Liver (tissue), 8 donors: ENCODE measurements at regions not wholly inside any gene's neighbourhood (a gene's known extent, or its start where the extent isn't known, plus 50 kb on each side); places are given as distances from the start of the nearest gene placed in this dataset.

Experiments used
- DNase-seq: peaks from one replicate; pipeline ENCODE4 v3.0.0-alpha.2; 2017; ENCODE audit warnings: low spot score
- H3K27ac ChIP-seq, 2 donors: one replicate each; pipeline ENCODE4 v1.7.0; 2013; ENCODE audit warnings: inconsistent platforms in 2 of 2, low read length in 2 of 2, control low read depth in 1 of 2, low read depth in 1 of 2, mild to moderate bottlenecking in 1 of 2
- H3K27me3 ChIP-seq, 4 donors: one replicate each; pipeline versions ENCODE4 v1.6.1 to v1.7.0; 2013; ENCODE audit warnings: low read length in 3 of 4, inconsistent platforms in 1 of 4, mild to moderate bottlenecking in 1 of 4, moderate library complexity in 1 of 4; ENCODE audit not compliant: control insufficient read depth in 4 of 4, insufficient read depth in 4 of 4
- H3K36me3 ChIP-seq, 4 donors: one replicate each; pipeline versions ENCODE4 v1.6.1 to v1.7.0; 2013; ENCODE audit warnings: low read length in 3 of 4, mild to moderate bottlenecking in 3 of 4, low read depth in 1 of 4, moderate library complexity in 1 of 4; ENCODE audit not compliant: control insufficient read depth in 4 of 4, insufficient read depth in 3 of 4
- H3K4me1 ChIP-seq, 4 donors: one replicate each; pipeline versions ENCODE4 v1.6.1 to v1.7.0; 2013; ENCODE audit warnings: low read length in 3 of 4, mild to moderate bottlenecking in 3 of 4, moderate library complexity in 1 of 4; ENCODE audit not compliant: control insufficient read depth in 4 of 4, insufficient read depth in 4 of 4
- H3K4me3 ChIP-seq, 3 donors: one replicate each; pipeline versions ENCODE4 v1.6.1 to v1.7.0; 2013; ENCODE audit warnings: low read length in 3 of 3, control low read depth in 1 of 3, low read depth in 1 of 3, mild to moderate bottlenecking in 1 of 3
- H3K9ac ChIP-seq, 2 donors: one replicate each; pipeline ENCODE4 v1.7.0; 2013; ENCODE audit warnings: low read length in 2 of 2, mild to moderate bottlenecking in 2 of 2, moderate library complexity in 2 of 2, control low read depth in 1 of 2, low read depth in 1 of 2
- H3K9me3 ChIP-seq, 4 donors: one replicate each; pipeline versions ENCODE4 v1.6.1 to v1.7.0; 2013; ENCODE audit warnings: low read length in 3 of 4; ENCODE audit not compliant: control insufficient read depth in 4 of 4
- EGR1 ChIP-seq, 2 donors: IDR thresholded peaks; 2 replicates each; pipeline ENCODE4 v1.6.1; 2016 to 2018; ENCODE audit warnings: antibody characterized with exemption in 2 of 2, low read depth in 2 of 2
- FOXA1 ChIP-seq: IDR thresholded peaks from 2 replicates; pipeline ENCODE4 v1.6.1; 2016; ENCODE audit warnings: antibody characterized with exemption
- FOXA2 ChIP-seq: IDR thresholded peaks from 2 replicates; pipeline ENCODE4 v1.6.1; 2016; ENCODE audit warnings: antibody characterized with exemption
- HNF4A ChIP-seq, 2 donors: conservative IDR thresholded peaks; 2 replicates each; pipeline ENCODE4 v1.6.1; 2016; ENCODE audit warnings: antibody characterized with exemption in 2 of 2, mild to moderate bottlenecking in 2 of 2
- HNF4G ChIP-seq: IDR thresholded peaks from 2 replicates; pipeline ENCODE4 v1.6.1; 2016; ENCODE audit warnings: antibody characterized with exemption
- NR2F2 ChIP-seq: IDR thresholded peaks from 2 replicates; pipeline ENCODE4 v1.6.1; 2016; ENCODE audit warnings: antibody characterized with exemption
- RAD21 ChIP-seq, 2 donors: IDR thresholded peaks; 2 replicates each; pipeline ENCODE4 v1.6.1; 2016; ENCODE audit warnings: antibody characterized with exemption in 2 of 2, mild to moderate bottlenecking in 2 of 2
- RXRA ChIP-seq, 2 donors: IDR thresholded peaks; 2 replicates each; pipeline ENCODE4 v1.6.1; 2017 to 2018; ENCODE audit warnings: antibody characterized with exemption in 2 of 2, mild to moderate bottlenecking in 1 of 2
- SP1 ChIP-seq: IDR thresholded peaks from 2 replicates; pipeline ENCODE4 v1.6.1; 2018; ENCODE audit warnings: antibody characterized with exemption, mild to moderate bottlenecking
- TAF1 ChIP-seq: conservative IDR thresholded peaks from 2 replicates; pipeline ENCODE4 v1.6.1; 2016; ENCODE audit warnings: antibody characterized with exemption, mild to moderate bottlenecking
- YY1 ChIP-seq: IDR thresholded peaks from 2 replicates; pipeline ENCODE4 v1.6.1; 2016; ENCODE audit warnings: antibody characterized with exemption, mild to moderate bottlenecking
- WGBS: extraction: QIAGEN DNeasy Blood & Tissue Kit; methylation state at CpG from one replicate; pipeline ENCODE4 v1.1.7; 2013; 5-methylcytosine and 5-hydroxymethylcytosine counted together
- TF ChIP-seq, protein P1 (sequence below): IDR thresholded peaks from 2 replicates; pipeline ENCODE4 v1.6.1; 2016; ENCODE audit warnings: antibody characterized with exemption
- TF ChIP-seq, protein P2 (sequence below): IDR thresholded peaks from 2 replicates; pipeline ENCODE4 v1.6.1; 2016; ENCODE audit warnings: antibody characterized with exemption, mild to moderate bottlenecking
- TF ChIP-seq, protein P3 (sequence below): fragments of 150-350 bp; IDR thresholded peaks from 2 replicates; pipeline ENCODE4 v1.5.1; 2017; ENCODE audit warnings: improper control_type of control experiment, low read depth, low read length; ENCODE audit not compliant: missing input control
- TF ChIP-seq, protein P4 (sequence below): IDR thresholded peaks from 2 replicates; pipeline ENCODE4 v1.6.1; 2016; ENCODE audit warnings: antibody characterized with exemption
- donor health status: healthy.
- donor health status: healthy.
- donor health status: healthy.
- donor health status: healthy.
- donor health status: healthy.

DNA sequence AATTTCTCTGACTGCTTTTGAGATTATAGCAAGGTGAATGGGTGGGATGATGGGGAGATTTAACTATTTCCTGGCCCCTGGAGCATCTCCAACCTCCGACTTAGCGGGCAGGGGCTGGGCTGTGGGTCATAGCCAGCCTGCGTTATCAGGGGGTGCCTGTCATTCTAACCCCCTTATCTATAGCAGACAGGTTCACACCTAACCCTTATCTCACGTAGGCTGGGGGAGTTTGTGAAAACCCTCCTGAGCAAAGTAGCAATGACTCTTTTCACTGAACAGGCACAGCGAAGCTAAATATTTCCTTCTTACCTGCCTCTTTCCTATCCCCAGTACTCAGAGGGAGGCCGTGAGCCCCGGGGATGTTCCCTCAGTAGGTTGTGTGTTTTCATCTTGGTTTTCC lies 511.4 kb upstream of the B3GAT1 start:
- Histone ChIP-seq H3K27ac (no peak overlapping the region), H3K27me3 (no peaks in the 10 kb centered on the region), H3K36me3 (no peaks in the 10 kb centered on the region), H3K4me1 (no peaks in the 10 kb centered on the region), H3K9ac (no peak overlapping the region), H3K9me3 (peaks cover 0 to 3% (median 0%) of the 10 kb centered on the region in 4 donors), H3K4me3 (no peak overlapping the region)
- DNase-seq, result no peak
- no peak for TF ChIP-seq EGR1 (IDR thresholded peaks at IDR 0.05; ENCODE audit: low read depth in 2 of 2)
- no peak for TF ChIP-seq FOXA1
- no peak for TF ChIP-seq RXRA (IDR thresholded peaks at IDR 0.05)
- TF ChIP-seq TAF1, result no peak
- no peak for TF ChIP-seq HNF4A (conservative IDR thresholded peaks at IDR 0.05)
- TF ChIP-seq RAD21 (IDR thresholded peaks at IDR 0.05), result no peak
- TF ChIP-seq, protein P1, sequence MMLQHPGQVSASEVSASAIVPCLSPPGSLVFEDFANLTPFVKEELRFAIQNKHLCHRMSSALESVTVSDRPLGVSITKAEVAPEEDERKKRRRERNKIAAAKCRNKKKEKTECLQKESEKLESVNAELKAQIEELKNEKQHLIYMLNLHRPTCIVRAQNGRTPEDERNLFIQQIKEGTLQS, result no peak
- TF ChIP-seq, protein P2, sequence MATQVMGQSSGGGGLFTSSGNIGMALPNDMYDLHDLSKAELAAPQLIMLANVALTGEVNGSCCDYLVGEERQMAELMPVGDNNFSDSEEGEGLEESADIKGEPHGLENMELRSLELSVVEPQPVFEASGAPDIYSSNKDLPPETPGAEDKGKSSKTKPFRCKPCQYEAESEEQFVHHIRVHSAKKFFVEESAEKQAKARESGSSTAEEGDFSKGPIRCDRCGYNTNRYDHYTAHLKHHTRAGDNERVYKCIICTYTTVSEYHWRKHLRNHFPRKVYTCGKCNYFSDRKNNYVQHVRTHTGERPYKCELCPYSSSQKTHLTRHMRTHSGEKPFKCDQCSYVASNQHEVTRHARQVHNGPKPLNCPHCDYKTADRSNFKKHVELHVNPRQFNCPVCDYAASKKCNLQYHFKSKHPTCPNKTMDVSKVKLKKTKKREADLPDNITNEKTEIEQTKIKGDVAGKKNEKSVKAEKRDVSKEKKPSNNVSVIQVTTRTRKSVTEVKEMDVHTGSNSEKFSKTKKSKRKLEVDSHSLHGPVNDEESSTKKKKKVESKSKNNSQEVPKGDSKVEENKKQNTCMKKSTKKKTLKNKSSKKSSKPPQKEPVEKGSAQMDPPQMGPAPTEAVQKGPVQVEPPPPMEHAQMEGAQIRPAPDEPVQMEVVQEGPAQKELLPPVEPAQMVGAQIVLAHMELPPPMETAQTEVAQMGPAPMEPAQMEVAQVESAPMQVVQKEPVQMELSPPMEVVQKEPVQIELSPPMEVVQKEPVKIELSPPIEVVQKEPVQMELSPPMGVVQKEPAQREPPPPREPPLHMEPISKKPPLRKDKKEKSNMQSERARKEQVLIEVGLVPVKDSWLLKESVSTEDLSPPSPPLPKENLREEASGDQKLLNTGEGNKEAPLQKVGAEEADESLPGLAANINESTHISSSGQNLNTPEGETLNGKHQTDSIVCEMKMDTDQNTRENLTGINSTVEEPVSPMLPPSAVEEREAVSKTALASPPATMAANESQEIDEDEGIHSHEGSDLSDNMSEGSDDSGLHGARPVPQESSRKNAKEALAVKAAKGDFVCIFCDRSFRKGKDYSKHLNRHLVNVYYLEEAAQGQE, result no peak
- WGBS, result 67% methylated on average over 7 of the region's 7 CpGs

DNA sequence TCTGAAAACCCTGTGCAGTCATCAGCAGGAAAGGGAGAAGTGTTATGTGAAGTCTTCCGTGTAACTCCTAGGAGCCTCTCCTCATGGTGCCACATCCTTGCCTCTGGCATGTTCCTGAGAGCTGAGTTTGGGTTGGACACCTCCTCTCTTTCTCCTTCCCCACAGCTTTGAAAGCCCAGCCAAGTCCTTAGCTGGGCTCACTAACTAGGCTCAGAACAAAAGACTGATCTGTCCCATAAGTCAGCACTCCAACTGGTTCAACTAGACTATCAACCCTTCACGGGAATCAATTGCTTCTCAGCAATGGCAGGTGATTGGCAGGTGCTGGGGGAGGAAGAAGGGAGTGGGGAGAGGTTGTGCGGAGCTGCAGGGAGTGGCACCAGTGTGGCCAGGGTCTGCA lies 509.9 kb upstream of the B3GAT1 start:
- no peak overlapping the region for H3K27ac ChIP-seq
- no peaks in the 10 kb centered on the region for H3K36me3 ChIP-seq
- H3K27me3 ChIP-seq, result no peaks in the 10 kb centered on the region
- TF ChIP-seq NR2F2, result no peak
- TF ChIP-seq FOXA2, result no peak
- TF ChIP-seq, protein P2, result no peak
- TF ChIP-seq, protein P3, sequence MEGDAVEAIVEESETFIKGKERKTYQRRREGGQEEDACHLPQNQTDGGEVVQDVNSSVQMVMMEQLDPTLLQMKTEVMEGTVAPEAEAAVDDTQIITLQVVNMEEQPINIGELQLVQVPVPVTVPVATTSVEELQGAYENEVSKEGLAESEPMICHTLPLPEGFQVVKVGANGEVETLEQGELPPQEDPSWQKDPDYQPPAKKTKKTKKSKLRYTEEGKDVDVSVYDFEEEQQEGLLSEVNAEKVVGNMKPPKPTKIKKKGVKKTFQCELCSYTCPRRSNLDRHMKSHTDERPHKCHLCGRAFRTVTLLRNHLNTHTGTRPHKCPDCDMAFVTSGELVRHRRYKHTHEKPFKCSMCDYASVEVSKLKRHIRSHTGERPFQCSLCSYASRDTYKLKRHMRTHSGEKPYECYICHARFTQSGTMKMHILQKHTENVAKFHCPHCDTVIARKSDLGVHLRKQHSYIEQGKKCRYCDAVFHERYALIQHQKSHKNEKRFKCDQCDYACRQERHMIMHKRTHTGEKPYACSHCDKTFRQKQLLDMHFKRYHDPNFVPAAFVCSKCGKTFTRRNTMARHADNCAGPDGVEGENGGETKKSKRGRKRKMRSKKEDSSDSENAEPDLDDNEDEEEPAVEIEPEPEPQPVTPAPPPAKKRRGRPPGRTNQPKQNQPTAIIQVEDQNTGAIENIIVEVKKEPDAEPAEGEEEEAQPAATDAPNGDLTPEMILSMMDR, result no peak
- TF ChIP-seq SP1, result no peak
- no peak for TF ChIP-seq RXRA (IDR thresholded peaks at IDR 0.05)
- TF ChIP-seq EGR1 (IDR thresholded peaks at IDR 0.05; ENCODE audit: low read depth in 2 of 2), result no peak
- TF ChIP-seq, protein P4, sequence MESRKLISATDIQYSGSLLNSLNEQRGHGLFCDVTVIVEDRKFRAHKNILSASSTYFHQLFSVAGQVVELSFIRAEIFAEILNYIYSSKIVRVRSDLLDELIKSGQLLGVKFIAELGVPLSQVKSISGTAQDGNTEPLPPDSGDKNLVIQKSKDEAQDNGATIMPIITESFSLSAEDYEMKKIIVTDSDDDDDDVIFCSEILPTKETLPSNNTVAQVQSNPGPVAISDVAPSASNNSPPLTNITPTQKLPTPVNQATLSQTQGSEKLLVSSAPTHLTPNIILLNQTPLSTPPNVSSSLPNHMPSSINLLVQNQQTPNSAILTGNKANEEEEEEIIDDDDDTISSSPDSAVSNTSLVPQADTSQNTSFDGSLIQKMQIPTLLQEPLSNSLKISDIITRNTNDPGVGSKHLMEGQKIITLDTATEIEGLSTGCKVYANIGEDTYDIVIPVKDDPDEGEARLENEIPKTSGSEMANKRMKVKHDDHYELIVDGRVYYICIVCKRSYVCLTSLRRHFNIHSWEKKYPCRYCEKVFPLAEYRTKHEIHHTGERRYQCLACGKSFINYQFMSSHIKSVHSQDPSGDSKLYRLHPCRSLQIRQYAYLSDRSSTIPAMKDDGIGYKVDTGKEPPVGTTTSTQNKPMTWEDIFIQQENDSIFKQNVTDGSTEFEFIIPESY, result no peak
- TF ChIP-seq HNF4G, result no peak
- TF ChIP-seq, protein P1, result no peak
- TF ChIP-seq YY1, result no peak
- TF ChIP-seq TAF1, result no peak
- TF ChIP-seq HNF4A (conservative IDR thresholded peaks at IDR 0.05), result no peak
- no peak for TF ChIP-seq RAD21 (IDR thresholded peaks at IDR 0.05)
- peaks cover 0 to 3% (median 0%) of the 10 kb centered on the region in 4 donors for H3K9me3 ChIP-seq
- WGBS, result 55% methylated on average over 3 of the region's 3 CpGs
- no peak overlapping the region for H3K4me3 ChIP-seq
- no peak for DNase-seq
- no peaks in the 10 kb centered on the region for H3K4me1 ChIP-seq
- no peak overlapping the region for H3K9ac ChIP-seq
